ENCODE measurements at regions not wholly inside any gene's neighbourhood (a gene's known extent, or its start where the extent isn't known, plus 50 kb on each side); places are given as distances from the start of the nearest gene placed in this dataset.
A peak's percentile ranks its signal among the peaks of the same experiment; 100 is the strongest.

DNA sequence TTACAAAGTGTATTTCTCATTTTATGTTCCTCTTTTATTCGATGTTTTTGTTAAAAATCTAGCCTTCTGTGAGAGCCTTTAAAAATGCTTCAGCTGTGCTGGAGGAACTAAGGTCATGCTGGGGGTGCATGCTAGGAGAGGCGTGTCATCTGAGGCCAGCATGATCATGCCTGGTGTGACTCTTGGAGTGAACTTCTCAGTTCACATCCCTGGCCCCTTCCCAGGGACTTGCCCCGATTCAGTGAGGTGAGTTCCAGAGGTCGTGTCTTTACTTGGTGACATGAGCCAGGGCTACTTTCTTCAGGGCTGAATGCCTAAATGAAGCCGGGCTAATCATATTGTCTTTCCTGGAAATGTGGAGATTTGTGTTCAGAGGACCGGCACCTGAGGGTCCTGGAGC lies 264.9 kb downstream of the MREG start:
- POLR2A ChIA-PET (ENCODE audit: unreplicated experiment), result no interaction called here
- H3K9ac ChIP-seq (ENCODE audit: low read length), result no peak overlapping the region
- peaks cover 57% of the 10 kb centered on the region for H3K4me1 ChIP-seq (ENCODE audit: insufficient read depth, low read length)
- H3K27me3 ChIP-seq (ENCODE audit: low read length), result no peaks in the 10 kb centered on the region
- CTCF ChIA-PET, result no interaction called here
- no TSS peak for BruUV-seq (replicated peaks)
- H3K79me2 ChIP-seq (ENCODE audit: low read length), result no peaks in the 10 kb centered on the region
- no peaks in the 10 kb centered on the region for H4K20me1 ChIP-seq (ENCODE audit: low read length)
- no peaks in the 10 kb centered on the region for H3K9me2 ChIP-seq (replicated peaks; ENCODE audit: low read length)
- no peak for TF ChIP-seq EZH2phosphoT487 (IDR thresholded peaks at IDR 0.05; ENCODE audit: borderline replicate concordance, low read length)
- TF ChIP-seq EZH2 (IDR thresholded peaks at IDR 0.05; ENCODE audit: low read length, unreplicated experiment), result no peak
- TF ChIP-seq, protein P1, sequence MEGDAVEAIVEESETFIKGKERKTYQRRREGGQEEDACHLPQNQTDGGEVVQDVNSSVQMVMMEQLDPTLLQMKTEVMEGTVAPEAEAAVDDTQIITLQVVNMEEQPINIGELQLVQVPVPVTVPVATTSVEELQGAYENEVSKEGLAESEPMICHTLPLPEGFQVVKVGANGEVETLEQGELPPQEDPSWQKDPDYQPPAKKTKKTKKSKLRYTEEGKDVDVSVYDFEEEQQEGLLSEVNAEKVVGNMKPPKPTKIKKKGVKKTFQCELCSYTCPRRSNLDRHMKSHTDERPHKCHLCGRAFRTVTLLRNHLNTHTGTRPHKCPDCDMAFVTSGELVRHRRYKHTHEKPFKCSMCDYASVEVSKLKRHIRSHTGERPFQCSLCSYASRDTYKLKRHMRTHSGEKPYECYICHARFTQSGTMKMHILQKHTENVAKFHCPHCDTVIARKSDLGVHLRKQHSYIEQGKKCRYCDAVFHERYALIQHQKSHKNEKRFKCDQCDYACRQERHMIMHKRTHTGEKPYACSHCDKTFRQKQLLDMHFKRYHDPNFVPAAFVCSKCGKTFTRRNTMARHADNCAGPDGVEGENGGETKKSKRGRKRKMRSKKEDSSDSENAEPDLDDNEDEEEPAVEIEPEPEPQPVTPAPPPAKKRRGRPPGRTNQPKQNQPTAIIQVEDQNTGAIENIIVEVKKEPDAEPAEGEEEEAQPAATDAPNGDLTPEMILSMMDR (conservative IDR thresholded peaks at IDR 0.05; ENCODE audit: low read depth, low read length), result no peak
- intact Hi-C loops (cut with micrococcal nuclease), result no loop called here
- no peak overlapping the region for H3K4me3 ChIP-seq (ENCODE audit: low read length)
- H2AFZ ChIP-seq (ENCODE audit: low read length), result no peak overlapping the region
- H3K4me2 ChIP-seq (ENCODE audit: low read length), result no peak overlapping the region
- ATAC-seq (no peak), DNase-seq (no peak)
- H3K27ac ChIP-seq (ENCODE audit: low read length), result peak overlapping the region; percentile 46; the same call in 1 of the 2 replicates
- H3K36me3 ChIP-seq (ENCODE audit: low read depth, low read length), result no peaks in the 10 kb centered on the region
- no peaks in the 10 kb centered on the region for H3F3A ChIP-seq (ENCODE audit: low read length, unreplicated experiment)
- no peaks in the 10 kb centered on the region for H3K9me3 ChIP-seq (ENCODE audit: low read length)

GRCh38 chr2:215746887-215747615 lies 266.3 kb downstream of the MREG start:
- H4K20me1 ChIP-seq (ENCODE audit: low read length), result no peaks in the 10 kb centered on the region
- TF ChIP-seq, protein P1 (conservative IDR thresholded peaks at IDR 0.05; ENCODE audit: low read depth, low read length), result no peak
- no peak for TF ChIP-seq EZH2 (IDR thresholded peaks at IDR 0.05; ENCODE audit: low read length, unreplicated experiment)
- TF ChIP-seq EZH2phosphoT487 (IDR thresholded peaks at IDR 0.05; ENCODE audit: borderline replicate concordance, low read length), result no peak
- CTCF ChIA-PET, result no interaction called here
- no peaks in the 10 kb centered on the region for H3K27me3 ChIP-seq (ENCODE audit: low read length)
- no peak overlapping the region for H3K4me3 ChIP-seq (ENCODE audit: low read length)
- no peaks in the 10 kb centered on the region for H3K79me2 ChIP-seq (ENCODE audit: low read length)
- peaks cover 52% of the 10 kb centered on the region for H3K4me1 ChIP-seq (ENCODE audit: insufficient read depth, low read length)
- no TSS peak for BruUV-seq (replicated peaks)
- H3K9me3 ChIP-seq (ENCODE audit: low read length), result no peaks in the 10 kb centered on the region
- no peak overlapping the region for H2AFZ ChIP-seq (ENCODE audit: low read length)
- H3K9me2 ChIP-seq (replicated peaks; ENCODE audit: low read length), result no peaks in the 10 kb centered on the region
- H3K27ac ChIP-seq (ENCODE audit: low read length), result peak overlapping the region; percentile 79
- peak overlapping the region; percentile 29; the same call in 1 of the 2 replicates for H3K4me2 ChIP-seq (ENCODE audit: low read length)
- POLR2A ChIA-PET (ENCODE audit: unreplicated experiment), result no interaction called here
- ATAC-seq, result peak; percentile 86
- no peaks in the 10 kb centered on the region for H3F3A ChIP-seq (ENCODE audit: low read length, unreplicated experiment)
- intact Hi-C loops (cut with micrococcal nuclease), result loop anchor here (1.0 to 2.0 kb wide), 2 partner anchors 19 to 210 kb away; no protein-coding TSS in a partner anchor
- peak overlapping the region; percentile 10; the same call in 1 of the 2 replicates for H3K9ac ChIP-seq (ENCODE audit: low read length)
- no peaks in the 10 kb centered on the region for H3K36me3 ChIP-seq (ENCODE audit: low read depth, low read length)
- DNase-seq, result peak; percentile 93

DNA sequence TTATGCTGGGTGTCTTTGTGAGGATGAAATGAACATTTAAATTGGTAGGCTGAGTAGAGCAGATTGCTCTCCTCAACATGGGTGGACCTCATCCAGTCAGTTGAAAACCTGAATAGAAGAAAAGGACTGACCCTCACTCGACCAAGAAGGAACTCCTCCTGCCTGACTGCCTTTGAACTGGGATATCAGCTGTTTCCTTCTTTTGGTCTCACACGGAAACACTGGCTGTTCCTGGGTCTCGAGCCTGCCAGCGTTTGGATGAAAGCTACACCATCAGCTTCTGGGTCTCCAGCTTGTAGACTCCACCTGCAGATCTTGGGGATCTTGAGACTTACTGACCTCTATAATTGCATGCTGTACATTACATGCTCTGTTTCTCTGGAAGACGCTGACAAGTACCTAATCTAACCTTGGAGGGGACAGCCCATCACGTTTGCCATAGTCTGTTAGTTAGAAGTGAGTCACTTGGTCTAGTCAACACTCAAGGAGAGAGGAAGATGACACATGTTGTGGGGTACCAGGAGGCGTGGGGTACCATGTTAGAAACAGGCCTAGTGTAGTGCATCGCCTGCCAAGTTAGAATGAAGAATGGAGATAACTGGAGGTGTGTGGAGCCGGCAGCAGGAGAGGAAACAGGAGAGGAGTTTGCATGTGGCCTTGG lies 267.0 kb downstream of the MREG start:
- ATAC-seq (no peak), DNase-seq (no peak)
- Histone ChIP-seq H3K9ac (ENCODE audit: low read length) (no peak overlapping the region), H3K79me2 (ENCODE audit: low read length) (no peaks in the 10 kb centered on the region), H3F3A (ENCODE audit: low read length, unreplicated experiment) (no peaks in the 10 kb centered on the region), H3K4me1 (ENCODE audit: insufficient read depth, low read length) (peaks cover 45% of the 10 kb centered on the region), H3K9me3 (ENCODE audit: low read length) (no peaks in the 10 kb centered on the region), H3K36me3 (ENCODE audit: low read depth, low read length) (no peaks in the 10 kb centered on the region), H2AFZ (ENCODE audit: low read length) (no peak overlapping the region), H3K4me2 (ENCODE audit: low read length) (peak overlapping the region; percentile 29; the same call in 1 of the 2 replicates), H3K27ac (ENCODE audit: low read length) (peak overlapping the region; percentile 79), H3K9me2 (replicated peaks; ENCODE audit: low read length) (no peaks in the 10 kb centered on the region), H4K20me1 (ENCODE audit: low read length) (no peaks in the 10 kb centered on the region), H3K4me3 (ENCODE audit: low read length) (no peak overlapping the region), H3K27me3 (ENCODE audit: low read length) (no peaks in the 10 kb centered on the region)
- BruUV-seq (replicated peaks), result no TSS peak
- intact Hi-C loops (cut with micrococcal nuclease), result loop anchor here (2.0 kb wide), 1 partner anchor 210 kb away; no protein-coding TSS in a partner anchor
- CTCF ChIA-PET, result no interaction called here
- TF ChIP-seq EZH2phosphoT487 (IDR thresholded peaks at IDR 0.05; ENCODE audit: borderline replicate concordance, low read length) (no peak), EZH2 (IDR thresholded peaks at IDR 0.05; ENCODE audit: low read length, unreplicated experiment) (no peak)
- TF ChIP-seq, protein P1 (conservative IDR thresholded peaks at IDR 0.05; ENCODE audit: low read depth, low read length), result no peak
- POLR2A ChIA-PET (ENCODE audit: unreplicated experiment), result no interaction called here
